Endodermal cell (in vitro differentiated cells): ENCODE measurements at regions not wholly inside any gene's neighbourhood (a gene's known extent, or its start where the extent isn't known, plus 50 kb on each side); places are given as distances from the start of the nearest gene placed in this dataset.

Experiments
- DNase-seq: peaks from one replicate; pipeline ENCODE4 v3.0.0-alpha.2; 2017
- H3K27ac ChIP-seq: 2 replicates; pipeline ENCODE4 v1.5.1; 2013; ENCODE audit warnings: mild to moderate bottlenecking, low read depth, low read length, moderate library complexity
- H3K27me3 ChIP-seq: 2 replicates; pipeline ENCODE4 v1.6.1; 2013; ENCODE audit warnings: mild to moderate bottlenecking, low read length, moderate library complexity; ENCODE audit not compliant: insufficient read depth, control insufficient read depth, poor library complexity, severe bottlenecking
- H3K36me3 ChIP-seq: 2 replicates; pipeline ENCODE4 v1.7.0; 2013; ENCODE audit warnings: mild to moderate bottlenecking, low read length, moderate library complexity; ENCODE audit not compliant: control insufficient read depth, insufficient read depth
- H3K4me1 ChIP-seq: one replicate; pipeline ENCODE4 v1.7.0; 2013; ENCODE audit warnings: low read length; ENCODE audit not compliant: control insufficient read depth, insufficient read depth
- H3K4me3 ChIP-seq: 2 replicates; pipeline ENCODE4 v1.5.1; 2013; ENCODE audit warnings: mild to moderate bottlenecking, low read length, moderate library complexity
- H3K9ac ChIP-seq: 2 replicates; pipeline ENCODE4 v1.6.1; 2013; ENCODE audit warnings: mild to moderate bottlenecking, low read length, moderate library complexity; ENCODE audit not compliant: poor library complexity, severe bottlenecking; ENCODE audit errors: extremely low read depth
- H3K9me3 ChIP-seq: 2 replicates; pipeline ENCODE4 v1.6.1; 2013; ENCODE audit warnings: mild to moderate bottlenecking, low read length, moderate library complexity; ENCODE audit not compliant: control insufficient read depth
- H3K27ac Mint-ChIP-seq: 2 replicates; pipeline ENCODE4 v1.8.0; 2020; ENCODE audit warnings: mixed read lengths
- H3K27me3 Mint-ChIP-seq: 2 replicates; pipeline ENCODE4 v1.8.0; 2021; ENCODE audit warnings: mild to moderate bottlenecking, mixed read lengths; ENCODE audit not compliant: insufficient read depth
- H3K36me3 Mint-ChIP-seq: 2 replicates; pipeline ENCODE4 v1.8.0; 2020; ENCODE audit warnings: low read depth, mixed read lengths
- H3K4me1 Mint-ChIP-seq: 2 replicates; pipeline ENCODE4 v1.8.0; 2020; ENCODE audit warnings: mixed read lengths
- H3K4me3 Mint-ChIP-seq: 2 replicates; pipeline ENCODE4 v1.8.0; 2020; ENCODE audit warnings: mild to moderate bottlenecking, moderate library complexity, mixed read lengths
- H3K9me3 Mint-ChIP-seq: 2 replicates; pipeline ENCODE4 v1.8.0; 2020; ENCODE audit warnings: mild to moderate bottlenecking, mixed read lengths
- CTCF ChIP-seq: fragments of 200-600 bp; sonication (generic); conservative IDR thresholded peaks from 2 replicates; pipeline ENCODE4 v1.5.0; 2021; ENCODE audit warnings: antibody characterized with exemption, mild to moderate bottlenecking
- WGBS, 2 experiments: methylation state at CpG; one replicate each; pipeline versions ENCODE4 v1.1.5 to v1.1.7; 2013; ENCODE audit warnings: missing lambda C conversion rate in 2 of 2, mixed read lengths in 1 of 2; ENCODE audit not compliant: insufficient coverage in 1 of 2, insufficient read length in 1 of 2; 5-methylcytosine and 5-hydroxymethylcytosine counted together

GRCh38 chr2:226131299-226131784 lies 668.3 kb downstream of the IRS1 start:
- Histone ChIP-seq H3K4me3 (no peak overlapping the region), H3K27me3 (no peaks in the 10 kb centered on the region), H3K9ac (no peak overlapping the region), H3K36me3 (no peaks in the 10 kb centered on the region), H3K9me3 (no peaks in the 10 kb centered on the region), H3K27ac (no peak overlapping the region), H3K4me1 (peaks cover 8% of the 10 kb centered on the region)
- DNase-seq = no peak
- Mint-ChIP-seq H3K27me3 (no peaks in the 10 kb centered on the region), H3K4me1 (peaks cover 5% of the 10 kb centered on the region), H3K27ac (no peak overlapping the region), H3K9me3 (no peaks in the 10 kb centered on the region), H3K4me3 (no peak overlapping the region), H3K36me3 (no peaks in the 10 kb centered on the region)
- WGBS, 2 experiments = 92 to 100% methylated on average over 1 to 2 of the region's 2 CpGs
- no peak for TF ChIP-seq CTCF

GRCh38 chr2:226130192-226130591 lies 669.4 kb downstream of the IRS1 start:
- Mint-ChIP-seq H3K9me3 (no peaks in the 10 kb centered on the region), H3K27ac (no peak overlapping the region), H3K36me3 (no peaks in the 10 kb centered on the region), H3K4me1 (peaks cover 10% of the 10 kb centered on the region), H3K4me3 (no peak overlapping the region), H3K27me3 (no peaks in the 10 kb centered on the region)
- no peak for DNase-seq
- Histone ChIP-seq H3K36me3 (no peaks in the 10 kb centered on the region), H3K27me3 (no peaks in the 10 kb centered on the region), H3K9me3 (no peaks in the 10 kb centered on the region), H3K9ac (no peak overlapping the region), H3K4me1 (peaks cover 11% of the 10 kb centered on the region), H3K4me3 (no peak overlapping the region), H3K27ac (no peak overlapping the region)
- 86 to 95% methylated on average over 2 of the region's 2 CpGs for WGBS, 2 experiments
- TF ChIP-seq CTCF = no peak

DNA sequence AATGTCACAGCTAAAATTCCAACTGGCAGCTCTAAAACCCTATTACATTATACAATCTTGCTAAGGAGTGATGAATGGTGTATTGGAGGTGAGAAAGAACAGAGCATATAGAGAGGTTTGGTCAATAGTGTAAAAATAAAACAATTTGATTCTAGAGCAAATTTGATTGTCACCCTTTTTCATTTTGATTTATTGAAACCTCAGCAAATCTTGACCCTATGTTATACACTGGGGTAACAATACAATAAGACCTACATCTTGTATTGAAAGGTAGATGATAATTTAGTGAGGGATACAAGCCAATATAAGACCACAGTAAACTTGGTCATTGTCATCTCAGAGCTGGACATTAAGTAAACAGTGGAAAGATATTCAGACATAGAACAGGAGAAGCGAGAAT lies 671.9 kb downstream of the IRS1 start:
- TF ChIP-seq CTCF = no peak
- no peak for DNase-seq
- Mint-ChIP-seq H3K9me3 (no peaks in the 10 kb centered on the region), H3K27ac (no peak overlapping the region), H3K27me3 (no peaks in the 10 kb centered on the region), H3K36me3 (no peaks in the 10 kb centered on the region), H3K4me3 (no peak overlapping the region), H3K4me1 (peaks cover 19% of the 10 kb centered on the region)
- Histone ChIP-seq H3K27me3 (no peaks in the 10 kb centered on the region), H3K4me3 (no peak overlapping the region), H3K9ac (no peak overlapping the region), H3K27ac (no peak overlapping the region), H3K9me3 (peaks cover under 1% of the 10 kb centered on the region), H3K36me3 (no peaks in the 10 kb centered on the region), H3K4me1 (peaks cover 7% of the 10 kb centered on the region)
- 94% methylated on average over 1 of the region's 1 CpG; no CpG with 5 or more reads in 1 of the 2 experiments for WGBS, 2 experiments
